ENCODE measurements at regions not wholly inside any gene's neighbourhood (a gene's known extent, or its start where the extent isn't known, plus 50 kb on each side); places are given as distances from the start of the nearest gene placed in this dataset.
"Not testable (repeated sequence)": the region's sequence is repeated elsewhere in the genome, so short reads cannot be mapped to it uniquely, and the experiment has no call there.

GRCh38 chr16:60357876-60358522 lies 1623.9 kb upstream of the GOT2 start:
- TF ChIP-seq POLR2A, CTCF, POLR2AphosphoS5 (IDR thresholded peaks at IDR 0.05): not testable (repeated sequence)
